Loucy (cell line): ENCODE measurements at regions not wholly inside any gene's neighbourhood (a gene's known extent, or its start where the extent isn't known, plus 50 kb on each side); places are given as distances from the start of the nearest gene placed in this dataset.

ENCODE experiments used
- H2AFZ ChIP-seq: fragments of 200-600 bp; sonication (generic); 2 replicates; pipeline ENCODE4 v1.6.0; 2016; ENCODE audit warnings: antibody characterized with exemption, mild to moderate bottlenecking, low read length, moderate library complexity
- H3F3A ChIP-seq: fragments of 200-600 bp; 2 replicates; pipeline ENCODE4 v1.6.0; 2016; ENCODE audit warnings: antibody characterized with exemption, low read depth, mild to moderate bottlenecking
- H3K27me3 ChIP-seq: fragments of 200-600 bp; sonication (generic); 2 replicates; pipeline ENCODE4 v1.6.1; 2014; ENCODE audit warnings: low read length, mild to moderate bottlenecking; ENCODE audit not compliant: insufficient read depth, poor library complexity, severe bottlenecking
- H3K36me3 ChIP-seq: fragments of 200-600 bp; sonication (generic); 2 replicates; pipeline ENCODE4 v1.6.1; 2016; ENCODE audit warnings: low read length; ENCODE audit not compliant: insufficient read depth
- H3K4me1 ChIP-seq: fragments of 200-600 bp; sonication (generic); 2 replicates; pipeline ENCODE4 v1.5.1; 2014; ENCODE audit warnings: low read length, mild to moderate bottlenecking; ENCODE audit not compliant: insufficient read depth, poor library complexity, severe bottlenecking
- H3K4me2 ChIP-seq: fragments of 200-600 bp; sonication (generic); 2 replicates; pipeline ENCODE4 v1.6.0; 2014; ENCODE audit warnings: antibody characterized with exemption, low read length, low read depth, mild to moderate bottlenecking; ENCODE audit not compliant: poor library complexity, severe bottlenecking
- H3K4me3 ChIP-seq: fragments of 200-600 bp; sonication (generic); 2 replicates; pipeline ENCODE4 v1.5.1; 2014; ENCODE audit warnings: low read length, mild to moderate bottlenecking, mixed read lengths; ENCODE audit not compliant: poor library complexity, severe bottlenecking
- H3K79me2 ChIP-seq: fragments of 200-600 bp; sonication (generic); 2 replicates; pipeline ENCODE4 v1.6.1; 2014; ENCODE audit warnings: low read length; ENCODE audit not compliant: insufficient read depth
- H3K9ac ChIP-seq: fragments of 200-600 bp; sonication (generic); 2 replicates; pipeline ENCODE4 v1.6.0; 2014; ENCODE audit warnings: mild to moderate bottlenecking, low read depth, low read length, moderate library complexity; ENCODE audit not compliant: poor library complexity, severe bottlenecking
- H3K9me2 ChIP-seq: fragments of 200-600 bp; sonication (generic); replicated peaks from 2 replicates; pipeline ENCODE4 v1.6.1; 2016; ENCODE audit warnings: low read depth, low read length, mixed read lengths
- H3K9me3 ChIP-seq: fragments of 200-600 bp; sonication (generic); 2 replicates; pipeline ENCODE4 v1.6.1; 2014; ENCODE audit warnings: mild to moderate bottlenecking, antibody characterized with exemption, low read length, low read depth; ENCODE audit not compliant: insufficient read depth
- H4K20me1 ChIP-seq: fragments of 200-600 bp; sonication (generic); 2 replicates; pipeline ENCODE4 v1.6.0; 2014; ENCODE audit warnings: antibody characterized with exemption, low read length, mild to moderate bottlenecking; ENCODE audit not compliant: insufficient read depth, poor library complexity, severe bottlenecking
- EZH2phosphoT487 ChIP-seq: fragments of 200-600 bp; IDR thresholded peaks from 2 replicates; pipeline ENCODE4 v1.6.1; 2018; ENCODE audit warnings: antibody characterized with exemption, mild to moderate bottlenecking, moderate library complexity, borderline replicate concordance
- TF ChIP-seq, protein P1 (sequence below): fragments of 200-600 bp; sonication (generic); conservative IDR thresholded peaks from 2 replicates; pipeline ENCODE4 v1.5.1; 2014; ENCODE audit warnings: mild to moderate bottlenecking, antibody characterized with exemption, low read length

DNA sequence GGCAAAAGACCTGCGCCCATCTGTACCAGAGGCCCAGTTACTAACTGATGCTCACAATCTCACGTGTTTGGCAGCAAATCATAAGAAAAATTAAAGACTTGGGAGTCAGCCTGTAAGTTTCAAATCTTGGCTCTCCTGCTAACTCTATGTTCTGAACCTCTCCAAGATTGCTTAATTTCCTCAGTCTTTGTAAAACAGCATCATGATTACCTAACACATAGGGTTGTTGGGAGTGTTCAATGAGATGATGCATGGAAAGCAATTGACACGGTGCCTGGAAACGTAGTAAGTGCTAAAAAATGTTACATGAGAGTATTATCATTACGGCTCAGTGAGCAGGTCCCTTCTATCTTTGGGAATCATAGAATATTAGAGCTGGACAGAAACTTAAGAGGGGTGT, 497.6 kb upstream of the TCF4 start:
- Histone ChIP-seq H2AFZ (no peak overlapping the region), H3K9me3 (no peaks in the 10 kb centered on the region), H3K27me3 (no peaks in the 10 kb centered on the region), H3K9me2 (no peaks in the 10 kb centered on the region), H3K4me1 (no peaks in the 10 kb centered on the region), H3K79me2 (no peaks in the 10 kb centered on the region), H3K36me3 (no peaks in the 10 kb centered on the region), H3K9ac (no peak overlapping the region), H3K4me3 (no peak overlapping the region), H4K20me1 (no peaks in the 10 kb centered on the region), H3F3A (no peaks in the 10 kb centered on the region), H3K4me2 (no peak overlapping the region)
- TF ChIP-seq EZH2phosphoT487 = no peak
- TF ChIP-seq, protein P1, sequence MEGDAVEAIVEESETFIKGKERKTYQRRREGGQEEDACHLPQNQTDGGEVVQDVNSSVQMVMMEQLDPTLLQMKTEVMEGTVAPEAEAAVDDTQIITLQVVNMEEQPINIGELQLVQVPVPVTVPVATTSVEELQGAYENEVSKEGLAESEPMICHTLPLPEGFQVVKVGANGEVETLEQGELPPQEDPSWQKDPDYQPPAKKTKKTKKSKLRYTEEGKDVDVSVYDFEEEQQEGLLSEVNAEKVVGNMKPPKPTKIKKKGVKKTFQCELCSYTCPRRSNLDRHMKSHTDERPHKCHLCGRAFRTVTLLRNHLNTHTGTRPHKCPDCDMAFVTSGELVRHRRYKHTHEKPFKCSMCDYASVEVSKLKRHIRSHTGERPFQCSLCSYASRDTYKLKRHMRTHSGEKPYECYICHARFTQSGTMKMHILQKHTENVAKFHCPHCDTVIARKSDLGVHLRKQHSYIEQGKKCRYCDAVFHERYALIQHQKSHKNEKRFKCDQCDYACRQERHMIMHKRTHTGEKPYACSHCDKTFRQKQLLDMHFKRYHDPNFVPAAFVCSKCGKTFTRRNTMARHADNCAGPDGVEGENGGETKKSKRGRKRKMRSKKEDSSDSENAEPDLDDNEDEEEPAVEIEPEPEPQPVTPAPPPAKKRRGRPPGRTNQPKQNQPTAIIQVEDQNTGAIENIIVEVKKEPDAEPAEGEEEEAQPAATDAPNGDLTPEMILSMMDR = no peak

DNA sequence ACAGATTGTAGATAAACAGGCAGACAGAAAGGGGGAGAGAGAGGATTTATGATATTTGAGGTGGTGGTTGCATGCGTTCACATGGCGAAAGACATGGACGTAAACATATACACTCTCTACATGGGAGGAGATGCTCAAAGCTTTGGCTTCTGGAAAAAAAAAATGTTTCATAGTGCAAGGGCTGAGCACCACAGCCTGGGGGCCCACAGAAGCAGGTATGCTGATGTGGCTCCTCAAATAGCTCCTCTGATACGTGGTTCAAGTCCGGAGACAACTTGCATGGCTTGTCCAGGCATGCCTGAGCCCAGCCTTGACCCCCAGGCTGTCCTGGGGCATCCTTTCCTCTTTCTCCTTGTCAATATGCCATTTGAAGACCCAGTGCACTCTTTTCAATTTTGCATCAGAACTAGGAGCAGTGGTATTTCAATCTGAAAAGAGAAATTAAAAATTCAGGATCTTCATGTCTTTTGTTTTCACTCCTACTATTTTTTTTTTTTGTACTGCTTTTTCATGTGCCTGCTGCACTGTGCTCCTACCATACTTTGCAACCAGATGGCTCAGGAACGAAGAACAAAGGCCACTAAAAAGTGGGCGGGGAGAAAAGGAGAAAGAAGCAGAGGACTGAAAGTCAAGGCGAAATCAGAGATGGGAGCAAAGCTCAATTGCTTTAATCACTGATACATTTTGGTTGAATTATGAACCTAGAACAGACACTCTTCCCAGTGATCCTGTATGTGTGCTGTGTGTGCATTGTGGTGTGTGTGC, 495.7 kb upstream of the TCF4 start:
- H3K36me3 ChIP-seq = no peaks in the 10 kb centered on the region
- H3K4me3 ChIP-seq = no peak overlapping the region
- H3K9me3 ChIP-seq = no peaks in the 10 kb centered on the region
- H3K9ac ChIP-seq = no peak overlapping the region
- H4K20me1 ChIP-seq = no peaks in the 10 kb centered on the region
- H3K9me2 ChIP-seq = no peaks in the 10 kb centered on the region
- H3K4me1 ChIP-seq = no peaks in the 10 kb centered on the region
- H2AFZ ChIP-seq = no peak overlapping the region
- TF ChIP-seq, protein P1 = no peak
- no peak for TF ChIP-seq EZH2phosphoT487
- no peaks in the 10 kb centered on the region for H3F3A ChIP-seq
- H3K4me2 ChIP-seq = no peak overlapping the region
- no peaks in the 10 kb centered on the region for H3K79me2 ChIP-seq
- H3K27me3 ChIP-seq = no peaks in the 10 kb centered on the region

DNA sequence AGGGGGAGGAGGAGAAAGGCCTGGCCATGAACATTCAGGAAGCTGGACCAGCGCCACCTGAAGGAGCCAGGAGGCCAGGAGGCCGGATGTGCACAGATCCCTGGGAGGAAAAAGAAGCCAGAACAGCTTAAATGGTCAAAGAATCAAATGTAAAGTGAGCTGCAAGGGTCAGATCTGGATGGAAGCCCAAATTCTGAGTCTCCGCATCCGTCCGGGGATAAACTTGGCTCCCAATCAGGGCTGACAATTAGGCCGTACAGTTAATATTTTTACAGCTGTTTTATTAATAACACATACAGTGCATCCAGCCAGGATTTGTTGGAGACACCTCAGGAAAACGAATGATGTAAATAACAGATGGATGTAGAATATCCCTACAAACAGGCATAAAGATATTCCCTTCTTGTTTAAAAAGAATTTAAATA, 495.1 kb upstream of the TCF4 start:
- TF ChIP-seq, protein P1 = peak; percentile 16; the same call in 1 of the 2 replicates
- TF ChIP-seq EZH2phosphoT487 = no peak
- Histone ChIP-seq H3K9me2 (no peaks in the 10 kb centered on the region), H3K9me3 (no peaks in the 10 kb centered on the region), H3F3A (no peaks in the 10 kb centered on the region), H3K27me3 (no peaks in the 10 kb centered on the region), H3K4me3 (no peak overlapping the region), H3K9ac (no peak overlapping the region), H4K20me1 (no peaks in the 10 kb centered on the region), H2AFZ (no peak overlapping the region), H3K4me2 (no peak overlapping the region), H3K4me1 (no peaks in the 10 kb centered on the region), H3K36me3 (no peaks in the 10 kb centered on the region), H3K79me2 (no peaks in the 10 kb centered on the region)
